ENCODE measurements at regions not wholly inside any gene's neighbourhood (a gene's known extent, or its start where the extent isn't known, plus 50 kb on each side); places are given as distances from the start of the nearest gene placed in this dataset.

- 53% methylated on average over 13 of the region's 13 CpGs for WGBS (ENCODE audit: low lambda C conversion rate)
- BruUV-seq (replicated peaks), result no TSS peak
- Histone ChIP-seq H3K4me1 (ENCODE audit: insufficient read depth, low read length) (peaks cover 15% of the 10 kb centered on the region), H3K27me3 (ENCODE audit: control insufficient read depth in 1 of 2, insufficient read depth in 2 of 2, low read length in 2 of 2) (peaks cover 2 to 41% of the 10 kb centered on the region in 2 experiments; a peak in 4 of 5 replicates), H3K36me3 (replicated peaks in 1 of 2; ENCODE audit: control insufficient read depth in 1 of 2, insufficient read depth in 2 of 2, low read length in 2 of 2) (no peaks in the 10 kb centered on the region), H3K27ac (ENCODE audit: extremely low read length, insufficient read depth, low read length) (no peak overlapping the region), H3K9me3 (ENCODE audit: low read length) (no peaks in the 10 kb centered on the region), H2AFZ (ENCODE audit: low read length) (no peak overlapping the region), H3K4me3 (replicated peaks in 1 of 3; ENCODE audit: insufficient read depth in 1 of 3, low read depth in 2 of 3, low read length in 3 of 3) (no peak overlapping the region), H3K4me2 (ENCODE audit: low read depth, low read length) (no peak overlapping the region), H4K20me1 (ENCODE audit: insufficient read depth, low read length) (no peaks in the 10 kb centered on the region), H3K79me2 (ENCODE audit: insufficient read depth, low read length) (no peaks in the 10 kb centered on the region), H3K9ac (ENCODE audit: insufficient read depth, low read depth, low read length) (no peak overlapping the region)
- ChIA-PET POLR2A (no interaction called here), CTCF (ENCODE audit: low intra/inter-chr PET ratio, low total read pairs) (no interaction called here)
- TF ChIP-seq BATF2 (CRISPR knock-in tag; IDR thresholded peaks at IDR 0.05), result no peak
- TF ChIP-seq FOXA3 (CRISPR knock-in tag; IDR thresholded peaks at IDR 0.05), result no peak
- TF ChIP-seq DMTF1 (CRISPR knock-in tag; IDR thresholded peaks at IDR 0.05), result no peak
- TF ChIP-seq BRD4 (CRISPR knock-in tag; IDR thresholded peaks at IDR 0.05), result no peak
- no peak for TF ChIP-seq SKIL (CRISPR knock-in tag; IDR thresholded peaks at IDR 0.05; ENCODE audit: borderline replicate concordance)
- TF ChIP-seq SPEN (CRISPR knock-in tag; IDR thresholded peaks at IDR 0.05; ENCODE audit: low read depth), result no peak
- no peak for TF ChIP-seq ZNF720 (CRISPR knock-in tag; IDR thresholded peaks at IDR 0.05)
- no peak for TF ChIP-seq ZNF883 (CRISPR knock-in tag; IDR thresholded peaks at IDR 0.05; ENCODE audit: not compliant biosample characterization)
- no peak for TF ChIP-seq SYNCRIP (IDR thresholded peaks at IDR 0.05; ENCODE audit: insufficient read depth, low read depth, low read length)
- TF ChIP-seq ZNF451 (CRISPR knock-in tag; IDR thresholded peaks at IDR 0.05), result no peak
- TF ChIP-seq ZNF281 (CRISPR knock-in tag; IDR thresholded peaks at IDR 0.05; ENCODE audit: borderline replicate concordance), result no peak
- ATAC-seq (no peak), DNase-seq (ENCODE audit: low spot score) (no peak), FAIRE-seq (no peak)
- intact Hi-C loops (cut with micrococcal nuclease; ENCODE audit: unreplicated experiment), result no loop called here
- in situ Hi-C loops (cut with HindIII; ENCODE audit: extremely low pct_ligation_motif_present, low pct_unique_long_range_greater_than_20kb), result no loop called here
These were observed 185.5 kb upstream of the SDK2 start for GRCh38 chr17:73829676-73830280.

Data from HepG2 (cell line).